ENCODE measurements at regions not wholly inside any gene's neighbourhood (a gene's known extent, or its start where the extent isn't known, plus 50 kb on each side); places are given as distances from the start of the nearest gene placed in this dataset.

DNA sequence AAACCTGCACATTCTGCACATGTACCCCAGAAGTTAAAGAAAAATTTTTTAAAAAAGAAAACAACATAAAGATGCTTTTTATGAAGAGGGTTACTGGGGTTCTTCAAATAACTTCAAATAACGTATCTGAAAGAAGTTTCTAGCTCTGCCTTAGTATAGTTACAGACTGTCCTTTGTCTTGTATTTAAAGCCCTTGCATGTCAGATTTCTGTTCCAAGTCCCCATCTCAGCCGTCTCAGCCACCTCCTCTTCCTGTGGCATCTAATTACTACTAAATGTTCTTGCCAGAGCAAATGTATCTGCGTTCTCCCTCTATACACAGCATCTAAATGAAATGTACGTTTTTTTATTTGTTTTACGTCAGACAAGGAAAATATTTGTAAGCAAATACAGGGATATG is 89.4 kb upstream of the AKR1E2 start:
- TF ChIP-seq, protein P1, sequence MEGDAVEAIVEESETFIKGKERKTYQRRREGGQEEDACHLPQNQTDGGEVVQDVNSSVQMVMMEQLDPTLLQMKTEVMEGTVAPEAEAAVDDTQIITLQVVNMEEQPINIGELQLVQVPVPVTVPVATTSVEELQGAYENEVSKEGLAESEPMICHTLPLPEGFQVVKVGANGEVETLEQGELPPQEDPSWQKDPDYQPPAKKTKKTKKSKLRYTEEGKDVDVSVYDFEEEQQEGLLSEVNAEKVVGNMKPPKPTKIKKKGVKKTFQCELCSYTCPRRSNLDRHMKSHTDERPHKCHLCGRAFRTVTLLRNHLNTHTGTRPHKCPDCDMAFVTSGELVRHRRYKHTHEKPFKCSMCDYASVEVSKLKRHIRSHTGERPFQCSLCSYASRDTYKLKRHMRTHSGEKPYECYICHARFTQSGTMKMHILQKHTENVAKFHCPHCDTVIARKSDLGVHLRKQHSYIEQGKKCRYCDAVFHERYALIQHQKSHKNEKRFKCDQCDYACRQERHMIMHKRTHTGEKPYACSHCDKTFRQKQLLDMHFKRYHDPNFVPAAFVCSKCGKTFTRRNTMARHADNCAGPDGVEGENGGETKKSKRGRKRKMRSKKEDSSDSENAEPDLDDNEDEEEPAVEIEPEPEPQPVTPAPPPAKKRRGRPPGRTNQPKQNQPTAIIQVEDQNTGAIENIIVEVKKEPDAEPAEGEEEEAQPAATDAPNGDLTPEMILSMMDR (IDR thresholded peaks at IDR 0.05): no peak
- 34 to 37% methylated on average over 5 of the region's 5 CpGs for WGBS, 2 donors
- H3K36me3 ChIP-seq: no peaks in the 10 kb centered on the region
- no peak for DNase-seq
- intact Hi-C loops (cut with DNase I): no loop called here
- no peak overlapping the region for H3K27ac ChIP-seq
- H3K4me1 ChIP-seq: no peaks in the 10 kb centered on the region
- H3K4me3 ChIP-seq: no peak overlapping the region
- no peak for FAIRE-seq
- H3K9me3 ChIP-seq: no peaks in the 10 kb centered on the region
- H3K27me3 ChIP-seq: no peaks in the 10 kb centered on the region
- ATAC-seq: no peak

DNA sequence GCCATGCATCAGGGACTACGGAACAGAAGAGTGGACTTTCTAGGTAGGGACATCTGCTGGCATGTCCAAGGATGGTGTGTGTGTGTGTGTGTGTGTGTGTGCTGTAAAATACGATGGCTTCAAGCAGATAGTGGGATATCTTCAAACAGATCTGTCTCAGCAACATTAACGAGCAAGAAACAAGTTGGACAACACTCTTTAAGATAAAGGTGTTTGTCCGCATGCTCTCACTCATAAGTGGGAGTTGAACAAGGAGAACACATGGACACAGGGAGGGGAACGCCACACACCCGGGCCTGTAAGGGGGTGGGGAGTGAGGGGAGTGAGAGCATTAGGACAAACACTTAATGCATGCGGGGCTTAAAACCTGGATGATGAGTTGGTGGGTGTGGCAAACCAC is 89.8 kb upstream of the AKR1E2 start:
- ATAC-seq (no peak), FAIRE-seq (no peak), DNase-seq (no peak)
- 50 to 54% methylated on average over 7 of the region's 7 CpGs for WGBS, 2 donors
- H3K4me1 ChIP-seq: no peaks in the 10 kb centered on the region
- peaks cover 0 to 3% (median 0%) of the 10 kb centered on the region in 4 donors for H3K27me3 ChIP-seq
- H3K36me3 ChIP-seq: no peaks in the 10 kb centered on the region
- H3K27ac ChIP-seq: no peak overlapping the region
- TF ChIP-seq, protein P1 (IDR thresholded peaks at IDR 0.05): no peak
- H3K9me3 ChIP-seq: no peaks in the 10 kb centered on the region
- no peak overlapping the region for H3K4me3 ChIP-seq
- intact Hi-C loops (cut with DNase I): no loop called here

DNA sequence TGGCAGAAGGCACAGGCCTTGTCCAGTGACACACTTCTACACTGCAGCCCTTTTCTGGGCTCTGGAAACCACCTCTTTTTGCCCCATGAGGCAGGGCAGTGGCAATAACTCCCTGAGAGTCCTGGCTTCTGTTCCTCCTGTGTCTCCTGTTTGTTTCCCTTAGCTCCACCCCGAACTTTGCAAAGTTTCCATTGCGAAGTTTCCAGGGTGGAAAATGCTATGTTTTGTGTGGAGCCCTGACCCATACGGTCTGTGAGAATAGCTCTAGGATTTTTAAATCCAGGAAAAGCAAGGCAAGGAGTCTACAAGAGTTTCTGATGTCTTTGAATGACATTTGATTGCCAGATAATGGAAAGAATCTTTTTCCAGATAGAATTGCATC is 92.2 kb upstream of the AKR1E2 start:
- DNase-seq (no peak), ATAC-seq (no peak), FAIRE-seq (no peak)
- H3K27me3 ChIP-seq: peaks cover 0 to 4% (median 0%) of the 10 kb centered on the region in 4 donors
- peaks cover 0 to 3% (median 0%) of the 10 kb centered on the region in 4 donors for H3K9me3 ChIP-seq
- TF ChIP-seq, protein P1 (IDR thresholded peaks at IDR 0.05): no peak
- no peaks in the 10 kb centered on the region for H3K36me3 ChIP-seq
- H3K4me1 ChIP-seq: no peaks in the 10 kb centered on the region
- 66 to 78% methylated on average over 3 of the region's 3 CpGs for WGBS, 2 donors
- H3K4me3 ChIP-seq: no peak overlapping the region
- intact Hi-C loops (cut with DNase I): no loop called here
- H3K27ac ChIP-seq: no peak overlapping the region

DNA sequence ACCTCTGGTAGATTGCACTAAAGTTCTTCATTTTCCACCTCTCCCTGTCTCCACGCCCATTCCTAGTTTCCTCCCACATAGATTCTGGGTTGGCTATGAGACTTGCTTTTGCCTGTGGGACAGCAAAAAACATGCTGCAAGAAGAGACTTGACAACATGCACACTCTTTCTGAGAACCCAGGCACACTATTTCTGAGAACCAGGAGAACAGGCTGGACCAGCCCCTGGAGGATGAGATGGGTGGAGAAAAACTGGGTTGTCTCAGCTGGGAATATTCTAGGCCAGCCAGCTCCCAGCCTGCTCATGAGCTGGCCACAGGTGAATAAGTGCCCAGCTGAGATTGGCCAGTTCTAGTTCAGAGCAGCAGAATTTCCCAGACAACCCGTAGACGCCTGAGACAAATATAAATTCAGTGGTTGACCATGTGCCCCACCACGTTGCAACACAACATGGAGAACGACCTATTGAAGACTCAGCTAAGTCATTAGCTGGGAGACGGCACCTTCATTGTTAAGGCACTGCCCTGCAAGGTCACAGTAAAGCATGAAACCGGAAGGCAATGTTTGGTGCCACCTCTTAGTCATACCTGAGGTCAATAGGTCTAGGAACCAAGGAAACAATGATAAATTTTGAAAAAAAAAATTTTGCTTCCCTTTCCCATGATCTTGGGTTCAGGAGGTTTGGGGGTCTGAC is 92.7 kb upstream of the AKR1E2 start:
- peaks cover 0 to 4% (median 0%) of the 10 kb centered on the region in 4 donors for H3K9me3 ChIP-seq
- no peak overlapping the region for H3K27ac ChIP-seq
- peaks cover 0 to 4% (median 0%) of the 10 kb centered on the region in 4 donors for H3K27me3 ChIP-seq
- DNase-seq: peak in 1 of 6 donors; percentile 17
- TF ChIP-seq, protein P1 (IDR thresholded peaks at IDR 0.05): no peak
- H3K4me1 ChIP-seq: no peaks in the 10 kb centered on the region
- intact Hi-C loops (cut with DNase I): no loop called here
- 70 to 75% methylated on average over 7 of the region's 7 CpGs for WGBS, 2 donors
- no peaks in the 10 kb centered on the region for H3K36me3 ChIP-seq
- no peak overlapping the region for H3K4me3 ChIP-seq
- FAIRE-seq: no peak
- peak; percentile 35 to 54 (median 44) for ATAC-seq

DNA sequence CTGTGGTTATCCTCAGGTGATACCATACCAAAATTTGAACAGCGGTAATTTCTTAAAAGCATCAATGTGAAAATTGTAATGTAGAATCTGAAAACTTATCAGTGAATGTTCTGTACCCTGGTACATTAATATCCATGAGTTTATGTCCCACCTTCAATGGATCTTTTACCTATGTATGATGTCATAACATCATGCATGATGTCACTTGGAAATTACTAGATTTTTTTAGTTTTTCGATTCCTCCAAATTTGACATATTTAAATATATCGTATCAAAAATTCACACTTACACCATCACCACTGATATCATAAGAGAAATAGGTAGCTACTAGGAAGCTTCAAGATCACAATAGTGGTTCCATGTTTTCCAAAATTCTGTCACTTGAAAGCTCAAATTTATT is 95.0 kb upstream of the AKR1E2 start:
- Histone ChIP-seq H3K27ac (no peak overlapping the region), H3K9me3 (peaks cover 0 to 4% (median 0%) of the 10 kb centered on the region in 4 donors), H3K27me3 (peaks cover 0 to 4% (median 0%) of the 10 kb centered on the region in 4 donors), H3K4me3 (no peak overlapping the region), H3K4me1 (peaks cover 3 to 5% (median 4%) of the 10 kb centered on the region in 3 donors), H3K36me3 (no peaks in the 10 kb centered on the region)
- no peak for ATAC-seq
- 89 to 97% methylated on average over 3 of the region's 3 CpGs for WGBS, 2 donors
- DNase-seq: no peak
- intact Hi-C loops (cut with DNase I): no loop called here
- TF ChIP-seq, protein P1 (IDR thresholded peaks at IDR 0.05): no peak
- no peak for FAIRE-seq

All from pancreas (tissue), 10 donors.